Mesenchymal stem cell (in vitro differentiated cells and primary cell): ENCODE measurements at regions not wholly inside any gene's neighbourhood (a gene's known extent, or its start where the extent isn't known, plus 50 kb on each side); places are given as distances from the start of the nearest gene placed in this dataset.

Source experiments
- DNase-seq: peaks from one replicate; pipeline ENCODE4 v3.0.0-alpha.2; 2013
- H2AFZ ChIP-seq: one replicate; pipeline ENCODE4 v1.6.1; 2013; ENCODE audit warnings: low read depth, mild to moderate bottlenecking, control low read depth, inconsistent platforms, low read length, moderate library complexity
- H2AK5ac ChIP-seq: 2 replicates; pipeline ENCODE4 v1.6.1; 2013; ENCODE audit warnings: low read length, moderate library complexity, mild to moderate bottlenecking, inconsistent platforms; ENCODE audit not compliant: severe bottlenecking
- H2BK120ac ChIP-seq: one replicate; pipeline ENCODE4 v1.6.1; 2013; ENCODE audit warnings: low read depth, mild to moderate bottlenecking, inconsistent platforms, low read length, moderate library complexity
- H2BK12ac ChIP-seq, 2 experiments: one replicate each; pipeline ENCODE4 v1.6.1; 2013; ENCODE audit warnings: inconsistent platforms in 2 of 2, low read length in 2 of 2, mild to moderate bottlenecking in 2 of 2, moderate library complexity in 2 of 2, control low read depth in 1 of 2
- H2BK15ac ChIP-seq: one replicate; pipeline ENCODE4 v1.6.1; 2013; ENCODE audit warnings: mild to moderate bottlenecking, low read depth, inconsistent platforms; ENCODE audit not compliant: poor library complexity, severe bottlenecking
- H2BK5ac ChIP-seq: 2 replicates; pipeline ENCODE4 v1.6.1; 2013; ENCODE audit warnings: low read depth, mild to moderate bottlenecking, low read length, control low read depth, inconsistent platforms; ENCODE audit not compliant: poor library complexity, severe bottlenecking
- H3K14ac ChIP-seq, 2 experiments: one replicate each; pipeline ENCODE4 v1.6.1; 2013; ENCODE audit warnings: inconsistent platforms in 2 of 2, low read length in 2 of 2, control low read depth in 1 of 2, mild to moderate bottlenecking in 1 of 2, moderate library complexity in 1 of 2
- H3K18ac ChIP-seq, 2 experiments: one replicate each; pipeline ENCODE4 v1.6.1; 2013; ENCODE audit warnings: inconsistent platforms in 2 of 2, low read length in 2 of 2, control low read depth in 1 of 2, low read depth in 1 of 2, mild to moderate bottlenecking in 1 of 2
- H3K23ac ChIP-seq, 2 experiments: one replicate each; pipeline ENCODE4 v1.6.1; 2013; ENCODE audit warnings: inconsistent platforms in 2 of 2, low read length in 2 of 2, mild to moderate bottlenecking in 2 of 2, moderate library complexity in 2 of 2, control low read depth in 1 of 2
- H3K27ac ChIP-seq: 2 replicates; pipeline ENCODE4 v1.5.1; 2013; ENCODE audit warnings: mild to moderate bottlenecking, moderate library complexity, low read length, control low read depth, inconsistent platforms; ENCODE audit not compliant: poor library complexity, severe bottlenecking
- H3K27me3 ChIP-seq, 2 experiments: 2 replicates each; pipeline versions ENCODE4 v1.6.1 to v1.7.0; 2013; ENCODE audit warnings: low read length in 2 of 2, mild to moderate bottlenecking in 2 of 2, moderate library complexity in 2 of 2, control low read depth in 1 of 2, inconsistent platforms in 1 of 2; ENCODE audit not compliant: control insufficient read depth in 1 of 2, insufficient read depth in 1 of 2
- H3K36me3 ChIP-seq, 2 experiments: 2 replicates each; pipeline versions ENCODE4 v1.6.1 to v1.7.0; 2013; ENCODE audit warnings: low read length in 2 of 2, control low read depth in 1 of 2, inconsistent platforms in 1 of 2, low read depth in 1 of 2, mild to moderate bottlenecking in 1 of 2; ENCODE audit not compliant: insufficient read depth in 2 of 2, control insufficient read depth in 1 of 2
- H3K4ac ChIP-seq, 2 experiments: one replicate each; pipeline ENCODE4 v1.6.1; 2013; ENCODE audit warnings: inconsistent platforms in 2 of 2, low read length in 2 of 2, mild to moderate bottlenecking in 2 of 2, moderate library complexity in 2 of 2, control low read depth in 1 of 2, low read depth in 1 of 2
- H3K4me1 ChIP-seq: 2 replicates; pipeline ENCODE4 v1.6.1; 2013; ENCODE audit warnings: low read depth, low read length, control low read depth; ENCODE audit not compliant: control insufficient read depth, insufficient read depth
- H3K4me2 ChIP-seq: 2 replicates; pipeline ENCODE4 v1.6.1; 2013; ENCODE audit warnings: low read length, mild to moderate bottlenecking, inconsistent platforms; ENCODE audit not compliant: poor library complexity, severe bottlenecking
- H3K4me3 ChIP-seq, 2 experiments: 2 replicates each; pipeline versions ENCODE4 v1.5.1 to v1.7.0; 2013; ENCODE audit warnings: low read length in 2 of 2, mild to moderate bottlenecking in 2 of 2, control low read depth in 1 of 2, low read depth in 1 of 2; ENCODE audit not compliant: insufficient read depth in 1 of 2
- H3K79me1 ChIP-seq: replicated peaks from 2 replicates; pipeline ENCODE4 v1.6.1; 2013; ENCODE audit warnings: mild to moderate bottlenecking, control low read depth, low read length, inconsistent platforms; ENCODE audit not compliant: poor library complexity, severe bottlenecking
- H3K9ac ChIP-seq: 2 replicates; pipeline ENCODE4 v1.7.0; 2013; ENCODE audit warnings: mild to moderate bottlenecking, low read length, moderate library complexity
- H3K9me3 ChIP-seq: 2 replicates; pipeline ENCODE4 v1.7.0; 2013; ENCODE audit warnings: mild to moderate bottlenecking, low read length; ENCODE audit not compliant: control insufficient read depth
- H4K8ac ChIP-seq: one replicate; pipeline ENCODE4 v1.6.1; 2013; ENCODE audit warnings: inconsistent platforms, mild to moderate bottlenecking, low read length, moderate library complexity
- H4K91ac ChIP-seq: one replicate; pipeline ENCODE4 v1.6.1; 2013; ENCODE audit warnings: mild to moderate bottlenecking, low read length, inconsistent platforms
- WGBS: methylation state at CpG from one replicate; pipeline ENCODE4 v1.1.7; 2013; ENCODE audit warnings: mixed read lengths; 5-methylcytosine and 5-hydroxymethylcytosine counted together

DNA sequence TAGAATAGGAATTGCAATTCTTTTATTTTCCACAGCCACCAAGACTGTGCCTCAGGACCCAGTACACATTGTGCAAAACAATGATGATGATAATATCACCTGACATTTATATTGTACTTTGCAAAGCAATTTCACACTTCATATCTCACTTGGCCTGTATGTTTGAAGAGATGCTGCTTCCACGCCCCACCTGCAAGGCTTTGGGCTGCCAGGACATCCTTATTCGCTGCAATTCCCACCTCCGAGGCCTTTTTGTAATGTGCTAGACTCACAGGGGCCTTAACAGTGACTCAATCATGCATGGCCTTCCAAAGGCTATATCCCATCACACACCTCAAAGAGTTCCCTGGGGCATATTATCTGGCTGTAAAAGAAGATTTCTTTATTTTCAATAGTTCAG is 200.9 kb downstream of the MYLK4 start:
- 71% methylated on average over 3 of the region's 3 CpGs for WGBS
- Histone ChIP-seq H3K4me2 (no peak overlapping the region), H4K8ac (no peak overlapping the region), H3K9ac (no peak overlapping the region), H3K79me1 (no peaks in the 10 kb centered on the region), H2BK5ac (no peak overlapping the region), H3K18ac (no peak overlapping the region), H2BK15ac (no peak overlapping the region), H3K9me3 (peaks cover 14% of the 10 kb centered on the region), H2BK120ac (no peak overlapping the region), H3K23ac (no peak overlapping the region), H3K36me3 (no peaks in the 10 kb centered on the region), H2BK12ac (no peak overlapping the region), H3K27me3 (no peaks in the 10 kb centered on the region), H3K14ac (no peak overlapping the region), H3K27ac (no peak overlapping the region), H3K4ac (no peak overlapping the region), H2AFZ (no peak overlapping the region), H3K4me3 (no peak overlapping the region), H4K91ac (no peak overlapping the region), H2AK5ac (no peak overlapping the region), H3K4me1 (no peaks in the 10 kb centered on the region)
- DNase-seq, result no peak

DNA sequence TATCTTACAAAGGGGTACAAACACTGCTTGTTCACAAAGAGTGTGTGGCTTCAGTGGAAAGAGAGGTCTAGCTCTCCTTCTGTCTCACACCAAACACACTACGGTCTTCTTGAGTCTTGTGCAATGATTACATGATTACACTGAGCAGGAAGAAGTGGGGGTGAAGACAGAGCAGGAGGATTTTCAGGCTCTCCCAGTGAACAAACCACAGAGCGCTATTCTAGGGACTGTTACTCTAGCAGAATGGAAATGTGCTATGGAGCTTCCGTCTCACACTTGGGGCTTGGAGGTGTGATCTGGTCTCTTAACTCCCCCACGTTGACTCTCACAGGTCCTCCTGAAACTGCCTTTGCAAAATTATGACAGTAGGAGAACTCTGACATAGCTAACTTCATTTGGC is 203.4 kb downstream of the MYLK4 start:
- WGBS, result 72% methylated on average over 3 of the region's 4 CpGs
- Histone ChIP-seq H2AK5ac (no peak overlapping the region), H2BK120ac (no peak overlapping the region)

DNA sequence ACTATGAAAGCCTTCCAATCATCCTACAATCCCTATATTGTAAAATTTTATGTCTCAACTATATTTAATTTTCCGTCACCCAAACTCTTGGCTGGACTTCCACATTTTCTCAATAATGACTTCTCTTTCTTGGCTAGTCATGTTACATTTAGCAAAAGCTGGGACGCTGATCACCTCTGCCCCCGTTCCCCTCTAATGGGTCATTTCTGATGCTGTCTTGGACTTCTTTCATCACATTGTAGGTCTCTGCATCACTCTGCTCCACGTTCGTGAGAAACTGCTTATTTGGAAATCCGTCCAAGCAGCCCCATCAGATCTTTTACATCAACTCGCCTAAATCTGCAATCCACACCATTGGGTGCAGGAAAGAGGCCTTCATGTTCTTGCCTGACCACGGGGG is 203.8 kb downstream of the MYLK4 start:
- Histone ChIP-seq H2AK5ac (no peak overlapping the region), H3K9me3 (peaks cover 14% of the 10 kb centered on the region), H4K91ac (no peak overlapping the region), H3K9ac (no peak overlapping the region), H3K4ac (no peak overlapping the region), H3K23ac (no peak overlapping the region), H3K4me2 (no peak overlapping the region), H3K18ac (no peak overlapping the region), H3K27ac (no peak overlapping the region), H3K36me3 (no peaks in the 10 kb centered on the region), H2BK12ac (no peak overlapping the region), H2AFZ (no peak overlapping the region), H4K8ac (no peak overlapping the region), H2BK15ac (no peak overlapping the region), H3K79me1 (no peaks in the 10 kb centered on the region), H3K14ac (no peak overlapping the region), H2BK5ac (no peak overlapping the region), H3K4me3 (no peak overlapping the region), H3K27me3 (no peaks in the 10 kb centered on the region), H3K4me1 (peaks cover 3% of the 10 kb centered on the region), H2BK120ac (no peak overlapping the region)
- DNase-seq, result no peak
- WGBS, result 87% methylated on average over 8 of the region's 8 CpGs

More for the DNA sequence above, 203.4 kb downstream of the MYLK4 start:
- no peak overlapping the region for H3K27ac ChIP-seq
- no peak overlapping the region for H2BK15ac ChIP-seq
- peaks cover 2% of the 10 kb centered on the region for H3K4me1 ChIP-seq
- H4K91ac ChIP-seq, result no peak overlapping the region
- no peak overlapping the region for H2BK5ac ChIP-seq
- no peaks in the 10 kb centered on the region for H3K36me3 ChIP-seq
- H3K23ac ChIP-seq, result no peak overlapping the region
- H3K14ac ChIP-seq, result no peak overlapping the region
- H3K27me3 ChIP-seq, result no peaks in the 10 kb centered on the region
- H3K4me3 ChIP-seq, result no peak overlapping the region
- H4K8ac ChIP-seq, result no peak overlapping the region
- no peak overlapping the region for H3K4ac ChIP-seq
- H3K9ac ChIP-seq, result no peak overlapping the region
- DNase-seq, result no peak
- no peak overlapping the region for H2BK12ac ChIP-seq
- peaks cover 14% of the 10 kb centered on the region for H3K9me3 ChIP-seq
- no peak overlapping the region for H3K18ac ChIP-seq
- H2AFZ ChIP-seq, result no peak overlapping the region
- no peaks in the 10 kb centered on the region for H3K79me1 ChIP-seq
- H3K4me2 ChIP-seq, result no peak overlapping the region

DNA sequence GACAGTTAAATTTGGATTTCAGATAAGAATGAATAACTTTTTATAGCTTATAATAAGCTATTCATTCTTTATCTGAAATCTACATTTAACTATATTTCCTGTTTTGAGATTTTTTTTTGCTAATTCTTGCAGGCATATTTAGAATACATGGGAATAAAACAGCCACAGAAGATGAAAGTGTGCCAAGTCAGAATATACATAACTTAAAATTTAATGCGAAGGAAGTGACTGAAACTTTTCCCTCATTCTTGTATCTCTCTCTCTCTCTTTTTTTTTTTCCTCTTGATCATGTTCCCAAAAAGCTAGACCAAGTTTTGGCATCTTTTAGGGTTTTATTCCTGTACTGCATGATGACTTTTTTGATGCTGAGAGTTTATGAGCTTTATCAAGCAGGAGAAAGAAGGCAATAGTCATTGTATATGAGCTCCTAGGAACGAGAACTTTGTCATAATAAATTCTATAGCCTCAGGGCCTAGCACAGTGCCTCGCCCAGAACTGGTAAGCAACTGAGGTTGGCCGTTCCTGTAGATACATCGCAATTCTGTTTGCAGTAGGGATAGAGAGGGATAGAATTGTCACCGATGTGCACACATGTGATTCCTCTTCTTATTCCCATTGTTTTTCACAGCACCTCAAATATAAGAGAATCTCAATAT is 205.2 kb downstream of the MYLK4 start:
- Histone ChIP-seq H3K4me2 (no peak overlapping the region), H2BK15ac (no peak overlapping the region), H3K4me3 (no peak overlapping the region), H2AFZ (no peak overlapping the region), H2BK120ac (no peak overlapping the region), H2AK5ac (no peak overlapping the region), H3K27me3 (no peaks in the 10 kb centered on the region), H2BK5ac (no peak overlapping the region), H3K9ac (no peak overlapping the region), H3K4me1 (peaks cover 3% of the 10 kb centered on the region), H3K23ac (no peak overlapping the region), H3K18ac (no peak overlapping the region), H3K36me3 (no peaks in the 10 kb centered on the region), H3K14ac (no peak overlapping the region), H3K9me3 (peaks cover 14% of the 10 kb centered on the region), H3K4ac (no peak overlapping the region), H4K91ac (no peak overlapping the region), H4K8ac (no peak overlapping the region), H3K27ac (no peak overlapping the region), H3K79me1 (no peaks in the 10 kb centered on the region), H2BK12ac (no peak overlapping the region)
- no peak for DNase-seq
- 78% methylated on average over 5 of the region's 6 CpGs for WGBS
